ENCODE measurements at regions not wholly inside any gene's neighbourhood (a gene's known extent, or its start where the extent isn't known, plus 50 kb on each side); places are given as distances from the start of the nearest gene placed in this dataset.
"Not testable (repeated sequence)": the region's sequence is repeated elsewhere in the genome, so short reads cannot be mapped to it uniquely, and the experiment has no call there.

DNA sequence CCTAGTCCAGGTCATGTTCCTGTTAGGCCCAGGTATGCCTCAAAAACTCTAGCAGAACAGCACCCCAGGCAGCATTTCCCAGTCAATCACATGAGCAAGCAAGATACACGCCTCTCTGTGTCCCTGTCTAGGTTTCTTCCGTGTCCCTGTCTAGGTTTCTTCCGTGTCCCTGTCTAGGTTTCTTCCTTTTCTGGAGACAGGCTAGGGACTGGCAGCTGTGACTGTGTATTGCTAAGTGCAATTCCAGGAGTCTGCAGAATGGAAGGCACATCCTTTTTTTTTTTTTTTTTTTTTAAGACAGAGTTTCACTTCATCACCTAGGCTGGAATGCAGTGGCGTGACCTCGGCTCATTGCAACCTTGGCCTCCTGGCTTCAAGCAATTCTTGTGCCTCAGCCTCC lies 77.6 kb downstream of the SETD4 start:
- TF ChIP-seq EZH2phosphoT487 (IDR thresholded peaks at IDR 0.05; ENCODE audit: insufficient read depth, low read depth) (no peak), EZH2 (IDR thresholded peaks at IDR 0.05; ENCODE audit: insufficient read depth, poor library complexity, severe bottlenecking) (no peak)

DNA sequence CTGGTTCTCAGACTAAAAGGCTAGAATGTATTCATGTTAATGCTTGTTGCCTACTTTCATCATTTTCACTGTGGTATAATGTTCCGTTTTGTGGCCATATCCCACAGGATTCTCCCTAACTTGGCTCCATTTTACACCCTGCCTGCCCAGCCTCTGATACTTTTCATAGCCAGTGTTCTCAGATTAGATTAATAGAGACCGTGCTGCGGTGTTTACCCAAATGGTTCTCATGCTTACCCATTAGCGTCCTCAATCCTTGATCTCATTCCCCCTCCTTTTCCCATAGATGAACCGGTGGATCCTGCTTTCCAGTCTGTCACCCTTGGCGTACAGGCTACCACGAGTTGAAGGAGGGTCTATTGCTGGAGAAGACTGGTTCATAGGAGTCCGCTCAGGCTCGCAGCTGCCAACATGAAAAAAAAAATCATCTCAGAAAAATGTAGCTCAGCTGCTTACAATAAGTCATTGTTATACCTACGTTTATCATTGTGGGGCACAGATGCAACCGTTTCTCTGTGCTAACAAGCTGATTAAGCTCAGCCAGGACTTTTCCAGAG lies 78.7 kb downstream of the SETD4 start:
- TF ChIP-seq EZH2phosphoT487 (IDR thresholded peaks at IDR 0.05; ENCODE audit: insufficient read depth, low read depth) = no peak
- no peak for TF ChIP-seq EZH2 (IDR thresholded peaks at IDR 0.05; ENCODE audit: insufficient read depth, poor library complexity, severe bottlenecking)
- peak; percentile 13 for DNase-seq
- H3K4me1 ChIP-seq (ENCODE audit: insufficient read depth) = no peaks in the 10 kb centered on the region
- H3K79me2 ChIP-seq (ENCODE audit: insufficient read depth) = no peaks in the 10 kb centered on the region
- H3K36me3 ChIP-seq (ENCODE audit: low read depth) = no peaks in the 10 kb centered on the region
- H3K27me3 ChIP-seq (replicated peaks; ENCODE audit: insufficient read depth) = no peaks in the 10 kb centered on the region
- no peaks in the 10 kb centered on the region for H4K20me1 ChIP-seq (ENCODE audit: insufficient read depth)
- H3K9ac ChIP-seq = no peak overlapping the region
- H2AFZ ChIP-seq = no peak overlapping the region
- no peak overlapping the region for H3K4me2 ChIP-seq (ENCODE audit: unreplicated experiment)
- H3K27ac ChIP-seq = no peak overlapping the region
- H3K9me3 ChIP-seq (ENCODE audit: low read depth) = no peaks in the 10 kb centered on the region
- no peaks in the 10 kb centered on the region for H3K9me2 ChIP-seq (ENCODE audit: insufficient read depth)
- in situ Hi-C loops (cut with MboI) = no loop called here
- H3F3A ChIP-seq (ENCODE audit: insufficient read depth) = no peaks in the 10 kb centered on the region
- WGBS, 2 experiments (ENCODE audit: low coverage in 1 of 2, low lambda C conversion rate in 2 of 2, missing lambda C conversion rate in 2 of 2) = 41 to 46% methylated on average over 11 of the region's 11 CpGs
- H3K4me3 ChIP-seq = no peak overlapping the region

More for the DNA sequence above, 77.6 kb downstream of the SETD4 start:
- Histone ChIP-seq H2AFZ (no peak overlapping the region), H3K9ac (no peak overlapping the region), H3K9me3 (ENCODE audit: low read depth) (no peaks in the 10 kb centered on the region), H3K27ac (no peak overlapping the region), H3K27me3 (replicated peaks; ENCODE audit: insufficient read depth) (no peaks in the 10 kb centered on the region), H3K36me3 (ENCODE audit: low read depth) (no peaks in the 10 kb centered on the region), H3K9me2 (ENCODE audit: insufficient read depth) (no peaks in the 10 kb centered on the region), H3K4me2 (ENCODE audit: unreplicated experiment) (no peak overlapping the region), H3K79me2 (ENCODE audit: insufficient read depth) (no peaks in the 10 kb centered on the region), H4K20me1 (ENCODE audit: insufficient read depth) (no peaks in the 10 kb centered on the region), H3K4me3 (no peak overlapping the region), H3K4me1 (ENCODE audit: insufficient read depth) (no peaks in the 10 kb centered on the region), H3F3A (ENCODE audit: insufficient read depth) (no peaks in the 10 kb centered on the region)
- no peak for DNase-seq
- in situ Hi-C loops (cut with MboI) = no loop called here
- WGBS, 2 experiments (ENCODE audit: low coverage in 1 of 2, low lambda C conversion rate in 2 of 2, missing lambda C conversion rate in 2 of 2) = 66 to 76% methylated on average over 5 of the region's 5 CpGs

DNA sequence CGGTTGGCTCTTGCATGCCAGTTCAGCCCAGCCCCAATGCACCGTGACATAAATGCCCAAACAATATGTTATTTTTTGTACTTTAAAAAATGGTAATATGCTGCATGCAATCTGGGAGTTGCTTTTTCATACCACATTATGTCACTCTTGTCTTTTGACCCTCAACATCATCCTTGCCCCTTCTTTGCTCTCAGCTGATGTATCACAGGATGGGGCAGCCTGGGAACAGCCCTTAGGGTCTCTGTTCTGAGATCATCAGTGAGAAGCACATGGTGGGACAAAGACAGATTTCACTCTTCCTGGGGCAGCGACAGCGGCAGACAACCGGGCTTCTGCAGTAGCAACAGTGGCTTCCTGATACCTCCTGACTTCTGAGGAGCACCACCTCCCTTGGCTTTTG lies 79.5 kb downstream of the SETD4 start:
- H3K79me2 ChIP-seq (ENCODE audit: insufficient read depth) = no peaks in the 10 kb centered on the region
- no peaks in the 10 kb centered on the region for H3F3A ChIP-seq (ENCODE audit: insufficient read depth)
- H3K9ac ChIP-seq = no peak overlapping the region
- in situ Hi-C loops (cut with MboI) = no loop called here
- DNase-seq = no peak
- H3K27me3 ChIP-seq (replicated peaks; ENCODE audit: insufficient read depth) = no peaks in the 10 kb centered on the region
- no peaks in the 10 kb centered on the region for H3K36me3 ChIP-seq (ENCODE audit: low read depth)
- no peak overlapping the region for H3K27ac ChIP-seq
- no peaks in the 10 kb centered on the region for H3K9me2 ChIP-seq (ENCODE audit: insufficient read depth)
- H3K4me2 ChIP-seq (ENCODE audit: unreplicated experiment) = no peak overlapping the region
- no peak overlapping the region for H3K4me3 ChIP-seq
- H2AFZ ChIP-seq = no peak overlapping the region
- no peaks in the 10 kb centered on the region for H3K4me1 ChIP-seq (ENCODE audit: insufficient read depth)
- no peak for TF ChIP-seq EZH2 (IDR thresholded peaks at IDR 0.05; ENCODE audit: insufficient read depth, poor library complexity, severe bottlenecking)
- no peak for TF ChIP-seq EZH2phosphoT487 (IDR thresholded peaks at IDR 0.05; ENCODE audit: insufficient read depth, low read depth)
- no peaks in the 10 kb centered on the region for H3K9me3 ChIP-seq (ENCODE audit: low read depth)
- WGBS, 2 experiments (ENCODE audit: low coverage in 1 of 2, low lambda C conversion rate in 2 of 2, missing lambda C conversion rate in 2 of 2) = 73 to 81% methylated on average over 5 of the region's 5 CpGs
- H4K20me1 ChIP-seq (ENCODE audit: insufficient read depth) = no peaks in the 10 kb centered on the region

DNA sequence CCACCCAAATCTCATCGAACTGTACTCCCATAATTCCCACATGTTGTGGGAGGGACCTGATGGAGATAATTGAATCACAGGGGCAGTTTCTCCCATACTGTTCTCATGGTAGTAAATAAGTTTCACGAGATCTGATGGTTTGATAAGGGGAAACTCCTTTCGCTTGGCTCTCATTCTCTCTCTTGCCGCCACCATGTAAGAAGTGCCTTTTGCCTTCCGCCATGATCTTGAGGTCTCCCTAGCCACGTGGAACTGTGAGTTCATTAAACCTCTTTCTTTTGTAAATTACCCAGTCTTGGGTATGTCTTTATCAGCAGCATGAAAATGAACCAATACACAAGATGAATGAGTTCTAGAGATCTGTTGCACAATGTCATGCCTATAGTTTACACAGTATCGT lies 82.5 kb downstream of the SETD4 start:
- H2AFZ ChIP-seq; H3F3A ChIP-seq (ENCODE audit: insufficient read depth); in situ Hi-C loops (cut with MboI); H3K9me2 ChIP-seq (ENCODE audit: insufficient read depth); H3K9ac ChIP-seq; H3K27me3 ChIP-seq (replicated peaks; ENCODE audit: insufficient read depth); DNase-seq; H3K9me3 ChIP-seq (ENCODE audit: low read depth); H3K4me1 ChIP-seq (ENCODE audit: insufficient read depth); H4K20me1 ChIP-seq (ENCODE audit: insufficient read depth); H3K27ac ChIP-seq; H3K4me2 ChIP-seq (ENCODE audit: unreplicated experiment); H3K4me3 ChIP-seq; H3K36me3 ChIP-seq (ENCODE audit: low read depth); H3K79me2 ChIP-seq (ENCODE audit: insufficient read depth): not testable (repeated sequence)
- WGBS, 2 experiments (ENCODE audit: low coverage in 1 of 2, low lambda C conversion rate in 2 of 2, missing lambda C conversion rate in 2 of 2) = 73 to 75% methylated on average over 7 of the region's 7 CpGs

DNA sequence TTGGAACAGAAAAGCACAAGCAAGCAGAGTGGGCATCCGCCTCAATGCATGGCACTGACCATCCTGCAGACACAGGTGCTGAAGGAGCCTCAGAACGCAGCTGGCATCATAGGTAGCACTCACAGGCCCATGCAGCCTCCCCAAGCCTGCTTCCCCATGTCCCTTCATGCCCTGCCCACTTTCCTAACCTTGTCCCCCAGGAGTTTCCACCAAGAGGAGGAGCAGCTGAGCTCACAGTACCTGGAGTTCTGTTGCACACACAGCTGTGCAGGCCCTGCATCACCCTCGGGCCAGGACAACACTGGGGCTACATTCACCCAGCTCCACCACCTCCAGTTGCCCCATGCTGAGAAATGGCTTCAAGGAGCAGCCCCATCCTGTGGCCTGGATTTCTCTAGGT lies 83.4 kb downstream of the SETD4 start:
- H3K4me3 ChIP-seq = no peak overlapping the region
- 40 to 41% methylated on average over 3 of the region's 3 CpGs for WGBS, 2 experiments (ENCODE audit: low coverage in 1 of 2, low lambda C conversion rate in 2 of 2, missing lambda C conversion rate in 2 of 2)
- DNase-seq = no peak
- H3K9ac ChIP-seq = no peak overlapping the region
- H3K79me2 ChIP-seq (ENCODE audit: insufficient read depth) = no peaks in the 10 kb centered on the region
- no peak overlapping the region for H3K4me2 ChIP-seq (ENCODE audit: unreplicated experiment)
- no peaks in the 10 kb centered on the region for H3K9me3 ChIP-seq (ENCODE audit: low read depth)
- TF ChIP-seq EZH2phosphoT487 (IDR thresholded peaks at IDR 0.05; ENCODE audit: insufficient read depth, low read depth) = no peak
- TF ChIP-seq EZH2 (IDR thresholded peaks at IDR 0.05; ENCODE audit: insufficient read depth, poor library complexity, severe bottlenecking) = no peak
- H3K27me3 ChIP-seq (replicated peaks; ENCODE audit: insufficient read depth) = no peaks in the 10 kb centered on the region
- no peaks in the 10 kb centered on the region for H3K9me2 ChIP-seq (ENCODE audit: insufficient read depth)
- no peaks in the 10 kb centered on the region for H3K36me3 ChIP-seq (ENCODE audit: low read depth)
- H2AFZ ChIP-seq = no peak overlapping the region
- no peak overlapping the region for H3K27ac ChIP-seq
- no peaks in the 10 kb centered on the region for H3F3A ChIP-seq (ENCODE audit: insufficient read depth)
- in situ Hi-C loops (cut with MboI) = no loop called here
- no peaks in the 10 kb centered on the region for H4K20me1 ChIP-seq (ENCODE audit: insufficient read depth)
- H3K4me1 ChIP-seq (ENCODE audit: insufficient read depth) = no peaks in the 10 kb centered on the region
